ENCODE measurements at regions not wholly inside any gene's neighbourhood (a gene's known extent, or its start where the extent isn't known, plus 50 kb on each side); places are given as distances from the start of the nearest gene placed in this dataset.

GRCh38 chr9:91100878-91101450 lies 260.8 kb downstream of the AUH start:
- DNase-seq (ENCODE audit: low read depth, low spot score), result peak; percentile 53
- in situ Hi-C loops (cut with HindIII; ENCODE audit: low pct_unique_long_range_greater_than_20kb, low sequenced_read_pairs), result no loop called here

DNA sequence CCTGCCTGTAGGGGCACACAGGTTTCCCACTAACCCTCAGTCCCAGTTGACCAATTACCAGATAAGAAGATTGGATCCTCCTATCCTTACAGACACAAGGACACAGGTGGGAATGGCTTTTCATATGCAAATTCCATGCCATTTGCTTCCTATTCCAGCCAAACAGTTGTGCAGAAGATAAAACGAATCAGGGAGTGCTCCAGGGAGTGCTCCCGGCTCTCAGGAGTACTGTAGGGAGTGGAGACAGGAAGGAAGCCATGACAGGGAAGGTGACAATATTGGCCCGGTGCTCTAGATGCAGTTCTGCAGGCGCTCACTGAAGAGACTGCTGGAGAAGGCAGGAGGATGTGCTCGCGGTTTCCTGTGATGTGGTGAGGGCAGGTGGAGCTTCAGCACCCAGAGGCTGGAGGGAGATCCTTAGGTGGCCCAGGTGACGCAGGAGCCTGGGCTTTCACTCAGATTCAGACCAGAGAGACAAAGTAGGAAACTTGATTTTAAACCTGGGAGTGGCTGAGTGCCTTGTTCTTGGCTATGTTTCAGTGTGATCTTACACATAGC lies 260.0 kb downstream of the AUH start:
- DNase-seq (ENCODE audit: low read depth, low spot score), result no peak
- in situ Hi-C loops (cut with HindIII; ENCODE audit: low pct_unique_long_range_greater_than_20kb, low sequenced_read_pairs), result no loop called here

DNA sequence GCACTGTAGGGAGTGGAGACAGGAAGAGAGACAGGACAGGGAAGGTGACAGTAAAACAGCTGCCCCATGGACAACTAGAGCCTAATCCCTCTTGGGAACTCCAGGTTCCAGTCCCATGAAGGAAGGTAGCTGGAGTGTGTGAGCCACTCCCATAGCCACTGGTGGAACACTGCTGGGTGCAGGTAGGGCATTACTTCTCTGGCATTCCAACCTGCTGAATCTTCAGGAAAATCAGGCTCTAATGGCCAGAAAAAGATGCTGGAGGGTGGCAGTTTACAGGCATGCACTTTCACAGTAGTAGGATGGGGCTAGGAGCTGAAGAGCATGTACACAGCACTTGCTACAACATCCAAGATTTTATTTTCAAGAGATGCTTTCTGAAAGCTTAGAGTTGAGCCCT lies 259.4 kb downstream of the AUH start:
- in situ Hi-C loops (cut with HindIII; ENCODE audit: low pct_unique_long_range_greater_than_20kb, low sequenced_read_pairs), result no loop called here
- DNase-seq (ENCODE audit: low read depth, low spot score), result no peak

- no peak for DNase-seq (ENCODE audit: low read depth, low spot score)
- in situ Hi-C loops (cut with HindIII; ENCODE audit: low pct_unique_long_range_greater_than_20kb, low sequenced_read_pairs), result no loop called here
These were observed 257.8 kb downstream of the AUH start for GRCh38 chr9:91103931-91104330.

- peak; percentile 19 for DNase-seq (ENCODE audit: low read depth, low spot score)
- in situ Hi-C loops (cut with HindIII; ENCODE audit: low pct_unique_long_range_greater_than_20kb, low sequenced_read_pairs), result no loop called here
These were observed 255.2 kb downstream of the AUH start for GRCh38 chr9:91106415-91107081.

GRCh38 chr9:91111226-91111625 lies 250.5 kb downstream of the AUH start:
- no peak for DNase-seq (ENCODE audit: low read depth, low spot score)
- in situ Hi-C loops (cut with HindIII; ENCODE audit: low pct_unique_long_range_greater_than_20kb, low sequenced_read_pairs), result no loop called here

- no peak for DNase-seq (ENCODE audit: low read depth, low spot score)
- in situ Hi-C loops (cut with HindIII; ENCODE audit: low pct_unique_long_range_greater_than_20kb, low sequenced_read_pairs), result no loop called here
These were observed 249.8 kb downstream of the AUH start for GRCh38 chr9:91111876-91112275.

GRCh38 chr9:91113016-91113415 lies 248.7 kb downstream of the AUH start:
- in situ Hi-C loops (cut with HindIII; ENCODE audit: low pct_unique_long_range_greater_than_20kb, low sequenced_read_pairs), result no loop called here
- DNase-seq (ENCODE audit: low read depth, low spot score), result no peak

DNA sequence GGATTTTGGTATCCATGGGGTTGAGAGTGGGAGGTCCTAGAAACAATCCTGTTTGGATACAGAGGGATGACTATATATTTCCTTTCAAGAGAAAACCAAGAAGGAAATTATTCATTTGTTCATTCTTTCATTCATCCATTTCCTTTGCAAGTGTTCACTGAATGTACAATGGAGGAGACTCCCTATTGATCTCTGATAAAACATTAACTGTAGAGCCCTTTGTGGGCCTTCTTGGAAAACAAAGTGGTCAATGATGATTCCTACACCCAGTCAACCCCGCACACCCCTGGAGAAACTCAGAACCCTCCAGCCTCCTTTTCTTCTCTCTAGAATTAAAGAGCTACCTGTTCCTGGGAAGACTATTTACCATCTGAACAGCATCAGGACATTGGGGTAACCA lies 247.3 kb downstream of the AUH start:
- in situ Hi-C loops (cut with HindIII; ENCODE audit: low pct_unique_long_range_greater_than_20kb, low sequenced_read_pairs), result no loop called here
- DNase-seq (ENCODE audit: low read depth, low spot score), result no peak

- in situ Hi-C loops (cut with HindIII; ENCODE audit: low pct_unique_long_range_greater_than_20kb, low sequenced_read_pairs), result no loop called here
- no peak for DNase-seq (ENCODE audit: low read depth, low spot score)
These were observed 245.5 kb downstream of the AUH start for GRCh38 chr9:91116211-91116610.

DNA sequence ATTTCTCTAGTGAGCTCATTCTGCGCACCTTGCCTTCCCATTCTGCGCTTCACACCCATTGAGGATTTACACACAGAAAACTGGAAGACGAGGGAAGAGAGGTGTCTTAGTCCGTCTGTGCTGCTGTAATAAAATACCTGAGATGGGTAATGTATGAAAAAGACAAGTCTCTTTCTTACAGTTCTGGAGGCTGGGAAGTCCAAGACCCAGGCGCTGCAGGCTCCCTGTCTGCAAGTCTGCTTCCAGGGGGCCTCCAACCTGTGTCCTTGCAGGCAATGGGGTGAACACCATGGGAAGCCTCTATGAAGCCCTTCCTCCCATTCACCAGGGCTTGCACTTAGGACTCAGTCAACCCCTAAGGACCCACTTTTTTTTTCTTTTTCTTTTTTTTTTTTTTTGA lies 245.0 kb downstream of the AUH start:
- no peak for DNase-seq (ENCODE audit: low read depth, low spot score)
- in situ Hi-C loops (cut with HindIII; ENCODE audit: low pct_unique_long_range_greater_than_20kb, low sequenced_read_pairs), result no loop called here

DNA sequence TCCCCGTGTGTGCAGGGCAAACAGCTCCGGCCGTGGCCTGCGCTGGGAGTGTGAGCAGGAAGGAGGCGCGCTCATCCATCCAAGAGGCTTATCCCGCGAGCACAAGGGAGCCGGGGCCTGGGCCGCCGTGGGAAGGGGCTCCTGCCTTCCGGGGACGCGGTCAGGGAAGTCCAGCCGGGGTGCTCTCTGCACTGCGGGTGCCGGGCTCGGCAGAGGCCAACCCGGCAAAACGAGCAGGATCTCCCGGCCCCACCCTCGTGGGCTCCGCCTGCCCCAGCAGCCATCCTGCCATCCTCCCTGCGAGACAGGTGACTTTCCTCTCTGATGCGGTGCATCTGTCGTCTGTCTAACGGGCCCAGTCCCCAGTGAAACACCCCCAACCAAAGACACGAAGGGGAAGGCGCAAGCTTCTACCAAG lies 244.2 kb downstream of the AUH start:
- DNase-seq (ENCODE audit: low read depth, low spot score), result no peak
- in situ Hi-C loops (cut with HindIII; ENCODE audit: low pct_unique_long_range_greater_than_20kb, low sequenced_read_pairs), result no loop called here

DNA sequence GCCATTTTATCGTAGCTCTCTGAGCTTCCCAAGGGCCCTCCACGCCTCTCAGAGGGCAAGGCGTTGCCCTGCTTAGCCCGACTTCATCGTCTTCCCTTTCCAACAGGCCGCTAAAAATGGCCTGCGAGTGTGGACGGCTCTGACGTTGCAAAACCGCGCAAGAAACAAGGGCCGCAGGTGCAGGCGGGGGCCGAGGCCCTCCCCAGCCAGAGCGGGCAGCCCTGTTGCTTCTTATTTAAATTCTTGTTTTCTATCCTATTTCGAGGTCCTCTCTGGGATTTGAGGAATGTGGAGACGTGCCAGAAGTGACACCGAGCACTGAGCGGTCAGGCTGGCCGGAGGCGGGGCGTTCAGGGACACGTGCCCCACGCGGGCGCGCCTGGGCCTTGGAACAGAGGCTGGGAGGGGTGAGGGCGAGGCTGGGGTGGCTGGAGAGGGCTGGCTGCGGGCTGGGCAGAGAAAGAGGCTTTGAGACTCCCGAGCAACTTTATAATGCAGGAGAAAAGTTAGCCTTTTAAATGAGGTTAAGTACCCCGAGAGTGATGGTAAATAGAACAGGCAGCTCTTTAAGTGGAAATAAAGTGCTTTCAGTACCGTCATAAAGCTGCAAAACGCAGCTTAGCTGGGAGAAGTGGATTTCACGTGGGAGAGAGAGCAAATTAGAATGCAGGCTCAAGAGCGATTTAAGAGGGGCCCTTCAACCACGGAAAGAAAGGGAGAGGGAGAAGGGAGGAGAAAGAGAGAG lies 243.6 kb downstream of the AUH start:
- in situ Hi-C loops (cut with HindIII; ENCODE audit: low pct_unique_long_range_greater_than_20kb, low sequenced_read_pairs), result no loop called here
- DNase-seq (ENCODE audit: low read depth, low spot score), result no peak

DNA sequence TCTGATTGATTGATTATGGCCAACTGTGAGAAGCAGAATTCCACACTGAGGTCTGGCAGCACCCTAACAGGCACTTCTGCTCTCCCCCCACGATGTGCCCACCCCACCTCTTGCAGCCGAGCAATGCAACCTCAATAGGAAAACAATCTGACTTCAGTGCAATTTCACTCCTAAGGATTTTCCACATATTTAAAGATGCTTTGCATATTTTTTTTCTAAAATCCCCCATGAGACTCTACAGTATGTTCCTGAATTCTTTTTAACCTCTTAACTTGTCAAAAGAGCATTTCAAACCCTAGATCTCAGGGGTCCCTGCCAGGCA lies 243.1 kb downstream of the AUH start:
- in situ Hi-C loops (cut with HindIII; ENCODE audit: low pct_unique_long_range_greater_than_20kb, low sequenced_read_pairs), result no loop called here
- no peak for DNase-seq (ENCODE audit: low read depth, low spot score)

GRCh38 chr9:91119142-91119541 lies 242.6 kb downstream of the AUH start:
- peak; percentile 73 for DNase-seq (ENCODE audit: low read depth, low spot score)
- in situ Hi-C loops (cut with HindIII; ENCODE audit: low pct_unique_long_range_greater_than_20kb, low sequenced_read_pairs), result no loop called here

GRCh38 chr9:91119679-91120078 lies 242.0 kb downstream of the AUH start:
- DNase-seq (ENCODE audit: low read depth, low spot score), result peak; percentile 63
- in situ Hi-C loops (cut with HindIII; ENCODE audit: low pct_unique_long_range_greater_than_20kb, low sequenced_read_pairs), result no loop called here

- in situ Hi-C loops (cut with HindIII; ENCODE audit: low pct_unique_long_range_greater_than_20kb, low sequenced_read_pairs), result no loop called here
- DNase-seq (ENCODE audit: low read depth, low spot score), result peak; percentile 10
These were observed 241.5 kb downstream of the AUH start for GRCh38 chr9:91120200-91120599.

DNA sequence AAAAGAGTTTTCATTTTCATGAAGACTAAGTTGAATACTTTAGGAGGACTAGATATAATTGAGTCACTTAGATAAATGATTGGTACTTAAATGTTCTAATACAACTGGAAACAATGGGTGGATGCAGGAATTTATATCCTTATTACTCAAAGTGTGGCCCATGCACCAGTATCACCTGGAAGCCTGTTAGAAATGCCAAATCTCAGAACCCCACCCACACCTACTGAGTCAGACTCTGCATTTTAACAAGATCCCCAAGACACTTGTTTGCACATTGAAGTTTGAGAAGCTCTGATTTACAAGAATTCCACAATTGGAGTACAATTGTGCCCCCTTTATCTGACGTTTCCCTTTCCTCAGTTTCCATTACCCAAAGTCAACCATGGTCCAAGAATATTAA lies 239.0 kb downstream of the AUH start:
- no peak for DNase-seq (ENCODE audit: low read depth, low spot score)
- in situ Hi-C loops (cut with HindIII; ENCODE audit: low pct_unique_long_range_greater_than_20kb, low sequenced_read_pairs), result no loop called here
